GM21825 (cell line): ENCODE measurements at regions not wholly inside any gene's neighbourhood (a gene's known extent, or its start where the extent isn't known, plus 50 kb on each side); places are given as distances from the start of the nearest gene placed in this dataset.
"Not testable (repeated sequence)": the region's sequence is repeated elsewhere in the genome, so short reads cannot be mapped to it uniquely, and the experiment has no call there.

ENCODE experiments used
- ATAC-seq: cut with Tn5 transposase; IDR thresholded peaks from one replicate; pipeline ENCODE4 v1.9.1; 2021; ENCODE audit warnings: mild to moderate bottlenecking, moderate library complexity; ENCODE audit not compliant: unreplicated experiment

GRCh38 chr17:68135141-68135887 lies 99.8 kb downstream of the KPNA2 start:
- no peak for ATAC-seq

- ATAC-seq, result no peak
These were observed 105.5 kb downstream of the KPNA2 start for GRCh38 chr17:68141050-68141449.

- no peak for ATAC-seq
These were observed 105.2 kb upstream of the AMZ2 start for GRCh38 chr17:68142595-68142994.

GRCh38 chr17:68143425-68143824 lies 104.4 kb upstream of the AMZ2 start:
- no peak for ATAC-seq

- ATAC-seq, result no peak
These were observed 102.8 kb upstream of the AMZ2 start for GRCh38 chr17:68145088-68145487.

GRCh38 chr17:68148936-68149335 lies 98.9 kb upstream of the AMZ2 start:
- no peak for ATAC-seq

GRCh38 chr17:68152161-68152571 lies 95.7 kb upstream of the AMZ2 start:
- ATAC-seq, result no peak

GRCh38 chr17:68155692-68156091 lies 92.2 kb upstream of the AMZ2 start:
- no peak for ATAC-seq

GRCh38 chr17:68161644-68162428 lies 86.0 kb upstream of the AMZ2 start:
- ATAC-seq, result no peak

- ATAC-seq, result not testable (repeated sequence)
These were observed 79.3 kb upstream of the AMZ2 start for GRCh38 chr17:68168273-68169164.

GRCh38 chr17:68169165-68169821 lies 78.5 kb upstream of the AMZ2 start:
- ATAC-seq, result not testable (repeated sequence)

- ATAC-seq, result no peak
These were observed 78.0 kb upstream of the AMZ2 start for GRCh38 chr17:68169840-68170239.

- no peak for ATAC-seq
These were observed 77.6 kb upstream of the AMZ2 start for GRCh38 chr17:68170246-68170645.

- ATAC-seq, result peak; percentile 65
These were observed 75.3 kb upstream of the AMZ2 start for GRCh38 chr17:68172461-68172954.

GRCh38 chr17:68175416-68175815 lies 72.4 kb upstream of the AMZ2 start:
- ATAC-seq, result no peak

GRCh38 chr17:68175905-68176304 lies 71.9 kb upstream of the AMZ2 start:
- ATAC-seq, result no peak

- ATAC-seq, result no peak
These were observed 71.1 kb upstream of the AMZ2 start for GRCh38 chr17:68176718-68177117.

- ATAC-seq, result no peak
These were observed 69.0 kb upstream of the AMZ2 start for GRCh38 chr17:68178831-68179230.

GRCh38 chr17:68179236-68179925 lies 68.5 kb upstream of the AMZ2 start:
- ATAC-seq, result no peak

- ATAC-seq, result no peak
These were observed 67.9 kb upstream of the AMZ2 start for GRCh38 chr17:68179926-68180285.
